HAP-1 (cell line): ENCODE measurements at regions not wholly inside any gene's neighbourhood (a gene's known extent, or its start where the extent isn't known, plus 50 kb on each side); places are given as distances from the start of the nearest gene placed in this dataset.
"Not testable (repeated sequence)": the region's sequence is repeated elsewhere in the genome, so short reads cannot be mapped to it uniquely, and the experiment has no call there.

Source experiments
- DNase-seq, 2 experiments: peaks; one replicate each; pipeline ENCODE4 v3.0.0-alpha.2; 2016 to 2020; ENCODE audit warnings: low spot score in 2 of 2
- H3K27me3 ChIP-seq: fragments of 250-450 bp; sonication (Bioruptor Pico); 2 replicates; pipeline ENCODE4 v1.5.1; 2020; ENCODE audit warnings: low read depth, mild to moderate bottlenecking, moderate library complexity
- H3K36me3 ChIP-seq: fragments of 250-450 bp; sonication (Bioruptor Pico); replicated peaks from 2 replicates; pipeline ENCODE4 v1.5.1; 2020; ENCODE audit warnings: mild to moderate bottlenecking
- H3K4me1 ChIP-seq: fragments of 250-450 bp; sonication (Bioruptor Pico); 2 replicates; pipeline ENCODE4 v1.5.1; 2020; ENCODE audit warnings: mild to moderate bottlenecking
- H3K4me3 ChIP-seq: fragments of 250-450 bp; sonication (Bioruptor Pico); 2 replicates; pipeline ENCODE4 v1.5.1; 2020; ENCODE audit warnings: mild to moderate bottlenecking, moderate library complexity
- H3K9me3 ChIP-seq: fragments of 250-450 bp; sonication (Bioruptor Pico); 2 replicates; pipeline ENCODE4 v1.5.1; 2020; ENCODE audit warnings: mild to moderate bottlenecking, moderate library complexity
- in situ Hi-C: fragments of 300-500 bp; cut with MboI; formaldehyde crosslinking; loops from 3 replicates; pipeline ENCODE4 v1.14.3; 2020; ENCODE audit warnings: low sequenced_read_pairs, inconsistent platforms, mixed read lengths

GRCh38 chr5:60546207-60546606 is 153.8 kb downstream of the DEPDC1B start:
- in situ Hi-C loops = no loop called here
- H3K4me1 ChIP-seq = no peaks in the 10 kb centered on the region
- DNase-seq = no peak
- no peaks in the 10 kb centered on the region for H3K36me3 ChIP-seq
- no peaks in the 10 kb centered on the region for H3K27me3 ChIP-seq
- H3K9me3 ChIP-seq = no peaks in the 10 kb centered on the region
- H3K4me3 ChIP-seq = no peak overlapping the region

DNA sequence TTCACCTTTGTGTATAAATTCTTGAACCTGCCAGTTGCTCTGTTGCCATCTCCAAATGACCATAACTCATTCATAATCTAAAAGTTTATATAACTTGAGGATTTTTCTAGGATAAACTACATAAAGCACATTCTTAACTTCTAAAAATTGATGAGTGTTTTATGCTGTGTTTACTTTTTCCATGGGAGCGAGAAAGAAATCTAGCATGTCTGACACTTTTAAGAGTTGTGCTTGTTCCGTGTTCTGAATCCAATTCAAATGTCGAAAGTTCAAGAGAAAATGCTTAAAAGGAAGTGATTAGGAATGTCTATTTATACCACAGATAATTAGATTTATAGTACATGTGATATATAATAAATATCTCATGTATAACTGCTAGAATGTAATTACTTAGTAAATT is 154.4 kb downstream of the DEPDC1B start:
- Histone ChIP-seq H3K4me3 (no peak overlapping the region), H3K27me3 (no peaks in the 10 kb centered on the region), H3K36me3 (no peaks in the 10 kb centered on the region), H3K9me3 (no peaks in the 10 kb centered on the region), H3K4me1 (no peaks in the 10 kb centered on the region)
- DNase-seq = no peak
- in situ Hi-C loops = no loop called here

GRCh38 chr5:60544142-60544541 is 155.8 kb downstream of the DEPDC1B start:
- in situ Hi-C loops = no loop called here

DNA sequence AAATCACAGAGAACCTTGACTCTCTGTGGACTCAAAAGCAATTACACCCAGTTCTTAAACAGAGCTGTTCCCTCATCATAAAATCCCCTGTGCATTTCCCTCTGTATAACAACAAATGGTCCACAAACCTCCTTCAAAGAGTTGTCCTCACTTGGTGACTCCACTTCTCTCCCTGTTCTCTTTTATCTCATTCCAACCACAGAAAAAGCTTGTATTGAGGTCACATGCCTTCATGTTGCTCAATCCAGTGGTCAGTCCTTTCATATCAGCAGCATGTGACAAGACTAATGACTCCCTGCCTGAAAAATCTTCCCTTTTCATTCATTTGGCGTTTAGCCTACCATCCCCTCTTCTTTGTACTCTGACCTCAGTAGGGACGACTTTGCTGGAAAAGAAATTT is 158.0 kb downstream of the DEPDC1B start:
- in situ Hi-C loops = no loop called here
- no peaks in the 10 kb centered on the region for H3K36me3 ChIP-seq
- no peaks in the 10 kb centered on the region for H3K4me1 ChIP-seq
- DNase-seq = no peak
- H3K9me3 ChIP-seq = no peaks in the 10 kb centered on the region
- no peak overlapping the region for H3K4me3 ChIP-seq
- H3K27me3 ChIP-seq = no peaks in the 10 kb centered on the region

More at GRCh38 chr5:60544142-60544541, 155.8 kb downstream of the DEPDC1B start:
- no peak overlapping the region for H3K4me3 ChIP-seq
- no peaks in the 10 kb centered on the region for H3K9me3 ChIP-seq
- H3K4me1 ChIP-seq = no peaks in the 10 kb centered on the region
- DNase-seq = no peak
- H3K36me3 ChIP-seq = no peaks in the 10 kb centered on the region
- H3K27me3 ChIP-seq = no peaks in the 10 kb centered on the region

- no peaks in the 10 kb centered on the region for H3K27me3 ChIP-seq
- H3K36me3 ChIP-seq = no peaks in the 10 kb centered on the region
- H3K9me3 ChIP-seq = no peaks in the 10 kb centered on the region
- in situ Hi-C loops = no loop called here
- no peaks in the 10 kb centered on the region for H3K4me1 ChIP-seq
- no peak overlapping the region for H3K4me3 ChIP-seq
- DNase-seq = no peak
Measured at GRCh38 chr5:60540856-60541805, 158.8 kb downstream of the DEPDC1B start.

DNA sequence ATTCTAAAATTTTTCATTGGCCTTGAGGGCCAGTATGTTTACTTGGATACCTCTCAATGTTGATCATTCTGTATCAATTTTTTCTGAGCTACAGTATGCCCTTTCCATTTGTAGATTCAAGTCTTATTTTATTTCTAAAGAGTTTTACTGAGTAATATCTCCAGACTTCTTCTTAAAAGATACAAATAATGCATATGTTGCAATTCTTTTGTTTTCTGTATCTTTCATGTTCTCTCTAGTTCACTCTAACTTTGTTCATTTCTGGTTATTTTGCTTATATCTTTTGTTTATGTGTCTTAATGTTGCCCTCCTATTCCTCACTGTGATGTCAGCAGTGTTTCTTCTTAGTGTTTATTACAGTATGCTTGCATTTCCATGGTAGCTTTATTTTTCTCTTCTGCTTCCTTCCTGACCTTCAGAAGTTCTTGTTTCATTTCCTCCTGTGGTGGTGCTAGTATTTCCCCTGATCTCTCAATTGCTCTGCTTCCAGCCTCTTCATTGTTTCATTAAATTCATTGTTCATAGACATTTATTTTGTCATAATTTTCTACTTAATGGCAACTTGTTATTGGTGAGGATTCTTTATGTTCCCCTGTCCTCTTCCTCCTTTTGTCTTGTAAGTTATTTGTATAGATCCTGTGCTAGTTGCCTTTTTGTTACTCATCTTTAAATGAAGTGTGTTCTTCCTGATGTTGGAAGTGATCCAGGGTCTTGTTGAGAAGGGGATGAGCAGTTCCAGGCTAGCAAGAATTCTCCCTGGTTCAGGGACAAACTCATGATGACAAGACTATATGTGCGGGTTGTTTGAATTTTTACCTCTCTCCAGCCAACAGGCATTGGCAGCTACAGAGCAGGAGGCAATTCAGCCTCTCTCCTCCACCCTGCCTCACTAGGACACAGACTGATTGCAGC is 160.8 kb downstream of the DEPDC1B start:
- no peaks in the 10 kb centered on the region for H3K9me3 ChIP-seq
- in situ Hi-C loops = no loop called here
- H3K4me3 ChIP-seq = no peak overlapping the region
- no peaks in the 10 kb centered on the region for H3K36me3 ChIP-seq
- H3K4me1 ChIP-seq = no peaks in the 10 kb centered on the region
- no peaks in the 10 kb centered on the region for H3K27me3 ChIP-seq
- DNase-seq = no peak

- no peaks in the 10 kb centered on the region for H3K27me3 ChIP-seq
- no peak overlapping the region for H3K4me3 ChIP-seq
- in situ Hi-C loops = no loop called here
- H3K36me3 ChIP-seq = no peaks in the 10 kb centered on the region
- no peak for DNase-seq
- 0 out of 2 replicates have a peak, but pooled peaks cover 2% of the 10 kb centered on the region for H3K9me3 ChIP-seq
- H3K4me1 ChIP-seq = no peaks in the 10 kb centered on the region
Measured at GRCh38 chr5:60538426-60538825, 161.5 kb downstream of the DEPDC1B start.

DNA sequence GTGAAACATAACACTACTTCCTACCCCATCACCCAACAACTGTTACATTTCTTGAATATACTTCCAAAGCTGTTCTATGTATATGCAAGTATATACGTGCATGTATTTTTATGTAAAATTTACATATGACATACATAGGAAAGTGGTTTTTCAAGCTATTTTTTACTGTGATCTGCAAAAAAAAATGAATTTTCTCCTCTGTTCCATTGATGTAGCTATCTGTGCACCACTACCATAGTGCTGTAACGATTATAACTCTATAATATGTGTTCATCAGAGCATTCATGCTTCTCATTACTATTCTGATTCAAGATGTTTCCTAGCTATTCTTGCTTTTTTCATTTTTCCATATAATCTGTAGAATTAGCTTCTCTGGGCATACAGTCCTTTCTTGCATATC is 164.0 kb downstream of the DEPDC1B start:
- no peaks in the 10 kb centered on the region for H3K27me3 ChIP-seq
- DNase-seq = no peak

GRCh38 chr5:60535198-60535597 is 164.8 kb downstream of the DEPDC1B start:
- H3K36me3 ChIP-seq = no peaks in the 10 kb centered on the region
- H3K27me3 ChIP-seq = no peaks in the 10 kb centered on the region
- no peak overlapping the region for H3K4me3 ChIP-seq
- H3K9me3 ChIP-seq = 0 out of 2 replicates have a peak, but pooled peaks cover 2% of the 10 kb centered on the region
- H3K4me1 ChIP-seq = no peaks in the 10 kb centered on the region
- in situ Hi-C loops = no loop called here
- no peak for DNase-seq

More for the DNA sequence above, 164.0 kb downstream of the DEPDC1B start:
- Histone ChIP-seq H3K36me3 (no peaks in the 10 kb centered on the region), H3K4me3 (no peak overlapping the region), H3K4me1 (no peaks in the 10 kb centered on the region), H3K9me3 (0 out of 2 replicates have a peak, but pooled peaks cover 2% of the 10 kb centered on the region)
- in situ Hi-C loops = no loop called here

GRCh38 chr5:60533789-60534188 is 166.2 kb downstream of the DEPDC1B start:
- Histone ChIP-seq H3K4me3 (no peak overlapping the region), H3K36me3 (no peaks in the 10 kb centered on the region), H3K9me3 (0 out of 2 replicates have a peak, but pooled peaks cover 2% of the 10 kb centered on the region), H3K4me1 (no peaks in the 10 kb centered on the region), H3K27me3 (no peaks in the 10 kb centered on the region)
- in situ Hi-C loops = no loop called here
- no peak for DNase-seq

DNA sequence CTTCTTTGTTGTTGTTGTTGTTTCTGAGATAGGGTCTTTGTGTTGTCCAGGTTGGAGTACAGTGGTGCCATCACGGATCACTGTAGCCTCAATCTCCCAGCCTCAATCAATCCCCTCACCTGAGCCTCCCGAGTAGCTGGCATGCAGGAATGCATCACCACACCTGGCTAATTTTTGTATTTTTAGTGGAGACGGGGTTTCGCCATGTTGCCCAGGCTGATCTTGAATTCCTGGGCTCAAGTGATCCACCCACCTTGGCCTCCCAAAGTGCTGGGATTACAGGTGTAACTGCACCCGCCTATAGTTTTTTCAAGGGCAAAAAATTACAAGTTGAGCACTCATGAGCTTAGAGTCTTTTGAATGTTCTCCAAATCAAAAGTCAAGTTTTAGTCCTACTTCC is 167.2 kb downstream of the DEPDC1B start:
- H3K4me3 ChIP-seq, H3K36me3 ChIP-seq, in situ Hi-C loops, H3K27me3 ChIP-seq, H3K9me3 ChIP-seq, DNase-seq, H3K4me1 ChIP-seq: not testable (repeated sequence)

DNA sequence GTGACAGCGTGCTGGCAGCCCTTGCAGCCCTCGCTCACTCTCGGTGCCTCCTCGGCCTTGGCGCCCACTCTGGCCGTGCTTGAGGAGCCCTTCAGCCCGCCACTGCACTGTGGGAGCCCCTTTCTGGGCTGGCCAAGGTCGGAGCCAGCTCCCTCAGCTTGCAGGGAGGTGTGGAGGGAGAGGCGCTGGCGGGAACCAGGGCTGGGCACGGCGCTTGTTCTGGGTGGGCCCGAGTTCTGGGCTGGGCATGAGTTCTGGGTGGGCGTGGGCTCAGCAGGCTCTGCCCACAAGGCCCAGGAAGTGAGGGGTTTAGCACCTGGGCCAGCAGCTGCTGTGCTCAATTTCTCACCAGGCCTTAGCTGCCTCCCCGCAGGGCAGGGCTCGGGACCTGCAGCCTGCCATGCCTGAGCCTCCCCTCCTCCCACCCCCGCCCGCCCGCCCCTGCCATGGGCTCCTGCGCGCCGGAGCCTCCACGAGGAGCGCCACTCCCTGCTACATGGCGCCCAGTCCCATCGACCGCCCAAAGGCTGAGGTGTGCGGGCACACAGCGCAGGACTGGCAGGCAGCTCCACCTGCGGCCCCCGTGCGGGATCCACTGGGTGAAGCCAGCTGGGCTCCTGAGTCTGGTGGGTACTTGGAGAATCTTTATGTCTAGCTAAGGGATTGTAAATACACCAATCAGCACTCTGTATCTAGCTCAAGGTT is 169.7 kb downstream of the DEPDC1B start:
- H3K4me3 ChIP-seq, H3K4me1 ChIP-seq, H3K36me3 ChIP-seq, in situ Hi-C loops, DNase-seq, H3K27me3 ChIP-seq, H3K9me3 ChIP-seq: not testable (repeated sequence)

DNA sequence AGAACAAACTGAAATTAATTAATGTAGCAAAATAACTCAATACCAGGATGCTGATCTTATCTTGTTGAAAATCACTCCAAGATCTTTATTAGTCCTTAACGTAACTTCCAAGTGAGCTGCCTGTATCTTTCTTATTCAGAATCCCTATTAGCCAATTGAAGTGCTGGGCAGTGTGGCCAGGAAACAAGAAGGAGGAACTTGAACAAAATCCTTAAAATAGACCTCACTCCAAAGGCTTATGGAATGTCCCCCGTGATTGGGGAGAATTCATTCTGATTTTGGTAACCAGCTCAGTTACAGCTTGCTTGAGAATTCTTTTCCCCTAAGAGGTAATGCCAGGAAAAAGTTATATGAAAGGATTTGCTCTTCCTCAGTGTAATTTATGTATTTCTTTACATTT is 171.0 kb downstream of the DEPDC1B start:
- Histone ChIP-seq H3K4me1 (no peaks in the 10 kb centered on the region), H3K9me3 (0 out of 2 replicates have a peak, but pooled peaks cover 2% of the 10 kb centered on the region), H3K36me3 (no peaks in the 10 kb centered on the region), H3K4me3 (no peak overlapping the region), H3K27me3 (no peaks in the 10 kb centered on the region)
- no peak for DNase-seq
- in situ Hi-C loops = no loop called here
